NCI-H82 treated with DMSO at 0.1 percent for 48 hours (cell line): ENCODE measurements at regions not wholly inside any gene's neighbourhood (a gene's known extent, or its start where the extent isn't known, plus 50 kb on each side); places are given as distances from the start of the nearest gene placed in this dataset.
"Not testable (repeated sequence)": the region's sequence is repeated elsewhere in the genome, so short reads cannot be mapped to it uniquely, and the experiment has no call there.

Source experiments
- DNase-seq: peaks from one replicate; lab custom pipeline; 2025; ENCODE audit not compliant: unreplicated experiment; lab: John Stamatoyannopoulos, UW

- no peak for DNase-seq
Observed at GRCh38 chr16:73418051-73418450, 370.1 kb upstream of the ZFHX3 start.

- no peak for DNase-seq
Observed at GRCh38 chr16:73415286-73415685, 367.4 kb upstream of the ZFHX3 start.

GRCh38 chr16:73414638-73415037 lies 366.7 kb upstream of the ZFHX3 start:
- no peak for DNase-seq

- no peak for DNase-seq
Observed at GRCh38 chr16:73413830-73414190, 365.9 kb upstream of the ZFHX3 start.

- DNase-seq: no peak
Observed at GRCh38 chr16:73413091-73413829, 365.3 kb upstream of the ZFHX3 start.

GRCh38 chr16:73412416-73412815 lies 364.5 kb upstream of the ZFHX3 start:
- no peak for DNase-seq

GRCh38 chr16:73408716-73409115 lies 360.8 kb upstream of the ZFHX3 start:
- no peak for DNase-seq

- no peak for DNase-seq
Observed at GRCh38 chr16:73408311-73408710, 360.4 kb upstream of the ZFHX3 start.

- DNase-seq: no peak
Observed at GRCh38 chr16:73405851-73406250, 357.9 kb upstream of the ZFHX3 start.

- DNase-seq: no peak
Observed at GRCh38 chr16:73404001-73404400, 356.1 kb upstream of the ZFHX3 start.

GRCh38 chr16:73403291-73403690 lies 355.4 kb upstream of the ZFHX3 start:
- no peak for DNase-seq

- no peak for DNase-seq
Observed at GRCh38 chr16:73400951-73401350, 353.0 kb upstream of the ZFHX3 start.

- DNase-seq: no peak
Observed at GRCh38 chr16:73399997-73400396, 352.1 kb upstream of the ZFHX3 start.

- no peak for DNase-seq
Observed at GRCh38 chr16:73399486-73399885, 351.6 kb upstream of the ZFHX3 start.

- not testable (repeated sequence) for DNase-seq
Observed at GRCh38 chr16:73398604-73399003, 350.7 kb upstream of the ZFHX3 start.

- DNase-seq: no peak
Observed at GRCh38 chr16:73396556-73396955, 348.6 kb upstream of the ZFHX3 start.

- no peak for DNase-seq
Observed at GRCh38 chr16:73390936-73391335, 343.0 kb upstream of the ZFHX3 start.

GRCh38 chr16:73390491-73390890 lies 342.6 kb upstream of the ZFHX3 start:
- DNase-seq: no peak

GRCh38 chr16:73389085-73389484 lies 341.2 kb upstream of the ZFHX3 start:
- DNase-seq: no peak

GRCh38 chr16:73387979-73388378 lies 340.1 kb upstream of the ZFHX3 start:
- no peak for DNase-seq

GRCh38 chr16:73385696-73386095 lies 337.8 kb upstream of the ZFHX3 start:
- DNase-seq: no peak

- no peak for DNase-seq
Observed at GRCh38 chr16:73384506-73385089, 336.7 kb upstream of the ZFHX3 start.

GRCh38 chr16:73383988-73384365 lies 336.0 kb upstream of the ZFHX3 start:
- DNase-seq: no peak
